ENCODE measurements at regions not wholly inside any gene's neighbourhood (a gene's known extent, or its start where the extent isn't known, plus 50 kb on each side); places are given as distances from the start of the nearest gene placed in this dataset.

DNA sequence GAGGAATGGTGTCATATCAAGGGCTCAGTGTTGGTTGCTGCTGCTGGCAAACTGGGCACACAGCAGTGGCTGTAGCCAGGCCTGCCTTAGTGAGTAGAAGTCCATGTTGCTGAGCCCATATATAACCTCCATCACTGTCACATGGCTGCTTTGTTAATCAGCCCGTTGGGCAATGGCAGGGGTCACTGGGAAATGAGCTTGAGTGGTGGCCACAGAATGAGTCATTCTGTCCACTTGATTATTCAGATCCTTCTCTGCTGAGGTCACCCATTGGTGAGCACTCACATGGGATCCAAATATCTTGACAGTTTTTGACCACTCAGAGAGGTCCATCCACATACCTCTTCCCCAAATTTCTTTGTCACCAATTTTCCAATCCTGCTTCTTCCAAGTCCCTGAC lies 898.9 kb upstream of the EYS start:
- TF ChIP-seq CTCF (IDR thresholded peaks at IDR 0.05), result no peak
- TF ChIP-seq POLR2A (IDR thresholded peaks at IDR 0.05), result no peak
- no peak for DNase-seq
- H3K4me1 ChIP-seq (replicated peaks in 1 of 2), result no peaks in the 10 kb centered on the region
- H3K9me3 ChIP-seq (replicated peaks in 1 of 3), result no peaks in the 10 kb centered on the region
- H3K27ac ChIP-seq, result no peak overlapping the region
- no peaks in the 10 kb centered on the region for H3K36me3 ChIP-seq (replicated peaks in 1 of 2)
- intact Hi-C loops (cut with DNase I), result no loop called here
- WGBS, 4 donors, result 57 to 70% (median 63%) methylated on average over 1 of the region's 1 CpG
- no peaks in the 10 kb centered on the region for H3K27me3 ChIP-seq
- H3K4me3 ChIP-seq, result no peak overlapping the region

GRCh38 chr6:66605011-66605410 lies 898.0 kb upstream of the EYS start:
- Histone ChIP-seq H3K36me3 (replicated peaks in 1 of 2) (no peaks in the 10 kb centered on the region), H3K9me3 (replicated peaks in 1 of 3) (no peaks in the 10 kb centered on the region), H3K27ac (no peak overlapping the region), H3K27me3 (no peaks in the 10 kb centered on the region), H3K4me3 (no peak overlapping the region), H3K4me1 (replicated peaks in 1 of 2) (no peaks in the 10 kb centered on the region)
- DNase-seq, result no peak
- intact Hi-C loops (cut with DNase I), result no loop called here
- TF ChIP-seq POLR2A (IDR thresholded peaks at IDR 0.05) (no peak), CTCF (IDR thresholded peaks at IDR 0.05) (no peak)

DNA sequence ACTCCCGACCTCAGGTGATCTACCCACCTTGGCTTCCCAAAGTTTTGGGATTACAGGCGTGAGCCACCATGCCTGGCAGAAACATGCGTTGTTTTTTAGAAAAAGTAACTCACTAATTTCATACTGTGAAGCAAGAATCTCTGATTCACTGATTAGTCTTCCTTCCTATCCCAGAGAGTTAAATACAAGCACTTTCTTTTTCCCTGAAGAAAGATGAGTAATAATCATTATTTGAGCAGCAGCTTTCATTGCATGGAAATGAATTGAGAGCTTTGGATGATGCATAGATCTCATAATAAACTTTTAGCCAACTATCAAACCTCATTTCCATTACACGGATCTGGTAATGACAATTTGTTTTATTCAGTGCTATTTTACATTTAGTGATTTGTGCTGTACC lies 892.5 kb upstream of the EYS start:
- TF ChIP-seq POLR2A (IDR thresholded peaks at IDR 0.05) (no peak), CTCF (IDR thresholded peaks at IDR 0.05) (no peak)
- intact Hi-C loops (cut with DNase I), result no loop called here
- no peak overlapping the region for H3K4me3 ChIP-seq
- 57 to 70% (median 64%) methylated on average over 4 of the region's 4 CpGs for WGBS, 4 donors
- no peaks in the 10 kb centered on the region for H3K9me3 ChIP-seq (replicated peaks in 1 of 3)
- DNase-seq, result no peak
- H3K27ac ChIP-seq, result no peak overlapping the region
- H3K27me3 ChIP-seq, result no peaks in the 10 kb centered on the region
- H3K4me1 ChIP-seq (replicated peaks in 1 of 2), result no peaks in the 10 kb centered on the region
- H3K36me3 ChIP-seq (replicated peaks in 1 of 2), result no peaks in the 10 kb centered on the region

DNA sequence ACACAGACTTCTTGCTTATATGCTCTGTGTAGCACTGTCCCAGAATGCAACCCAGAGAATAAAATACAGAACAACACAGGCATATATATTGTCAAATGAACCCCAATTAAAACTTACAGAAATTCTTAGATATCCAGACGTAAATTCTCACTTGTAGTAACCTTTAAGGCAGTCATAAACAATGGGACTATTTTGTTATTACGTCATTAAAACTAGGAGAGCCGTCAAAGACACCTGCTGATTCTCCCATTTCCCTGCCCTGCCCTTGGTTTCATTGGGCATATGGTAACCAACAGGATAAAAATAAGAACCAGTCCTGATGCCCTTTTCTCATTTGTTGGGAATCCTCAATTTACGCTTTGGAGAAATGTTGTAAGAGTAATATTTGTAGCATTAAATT lies 871.3 kb upstream of the EYS start:
- H3K9me3 ChIP-seq (replicated peaks in 1 of 3), result no peaks in the 10 kb centered on the region
- intact Hi-C loops (cut with DNase I), result no loop called here

More for the DNA sequence above, 871.3 kb upstream of the EYS start:
- no peak for DNase-seq
- H3K36me3 ChIP-seq (replicated peaks in 1 of 2), result no peaks in the 10 kb centered on the region
- WGBS, 4 donors, result 68 to 76% (median 72%) methylated on average over 4 of the region's 4 CpGs
- no peak for TF ChIP-seq POLR2A (IDR thresholded peaks at IDR 0.05)
- no peak for TF ChIP-seq CTCF (IDR thresholded peaks at IDR 0.05)
- H3K27me3 ChIP-seq, result no peaks in the 10 kb centered on the region
- H3K4me3 ChIP-seq, result no peak overlapping the region
- H3K27ac ChIP-seq, result no peak overlapping the region
- H3K4me1 ChIP-seq (replicated peaks in 1 of 2), result no peaks in the 10 kb centered on the region
